Stomach (tissue), 8 donors: ENCODE measurements at regions not wholly inside any gene's neighbourhood (a gene's known extent, or its start where the extent isn't known, plus 50 kb on each side); places are given as distances from the start of the nearest gene placed in this dataset.
A peak's percentile ranks its signal among the peaks of the same experiment; 100 is the strongest.

Experiments used
- DNase-seq, 2 donors: peaks; one replicate each; pipeline versions ENCODE4 v3.0.0 to v3.0.0-alpha.2; 2013 to 2019
- H3K27ac ChIP-seq, 5 donors: fragments of 200-600 bp in 4 of 5; sonication (generic) in 4 of 5; one replicate each; pipeline ENCODE4 v1.5.1; 2013 to 2019; ENCODE audit warnings: mild to moderate bottlenecking in 1 of 5, moderate library complexity in 1 of 5
- H3K27me3 ChIP-seq, 3 donors: fragments of 200-600 bp; sonication (generic); one replicate each; pipeline ENCODE4 v1.5.1; 2017 to 2019; ENCODE audit warnings: mixed run types in 1 of 3
- H3K36me3 ChIP-seq, 4 donors: fragments of 200-600 bp; sonication (generic); 1 replicate in 3 of 4; 2 replicates in 1 of 4; pipeline ENCODE4 v1.5.1; 2016 to 2019
- H3K4me1 ChIP-seq, 4 donors: fragments of 200-600 bp; sonication (generic); one replicate each; pipeline ENCODE4 v1.5.1; 2016 to 2019
- H3K4me3 ChIP-seq, 4 donors: fragments of 200-600 bp; sonication (generic) in 3 of 4; one replicate each; pipeline ENCODE4 v1.5.1; 2016 to 2019; ENCODE audit warnings: mild to moderate bottlenecking in 1 of 4
- H3K9me3 ChIP-seq, 4 donors: fragments of 200-600 bp; sonication (generic); one replicate each; pipeline ENCODE4 v1.5.1; 2016 to 2019
- EP300 ChIP-seq: sonication (generic); formaldehyde crosslinking; IDR thresholded peaks from one replicate; pipeline ENCODE4 v1.6.1; 2017; ENCODE audit warnings: antibody characterized with exemption
- POLR2A ChIP-seq, 4 donors: fragments of 450-650 bp; IDR thresholded peaks; one replicate each; pipeline ENCODE4 v1.6.1; 2016; ENCODE audit warnings: antibody characterized with exemption in 4 of 4, control low read depth in 2 of 4, mild to moderate bottlenecking in 1 of 4, moderate library complexity in 1 of 4
- POLR2AphosphoS5 ChIP-seq, 3 donors: sonication (generic); formaldehyde crosslinking; IDR thresholded peaks; one replicate each; pipeline ENCODE4 v1.6.1; 2016; ENCODE audit warnings: antibody characterized with exemption in 3 of 3
- WGBS, 5 donors: extraction: QIAGEN DNeasy Blood & Tissue Kit in 3 of 5; methylation state at CpG; one replicate each; pipeline versions ENCODE4 v1.1.5 to v1.1.7; 2013 to 2018; 5-methylcytosine and 5-hydroxymethylcytosine counted together
- intact Hi-C: fragments of 100-400 bp; cut with DNase I; formaldehyde crosslinking; loops from one replicate; pipeline ENCODE4 v1.15.1; 2023; ENCODE audit warnings: low total_unique reads
- TF ChIP-seq, protein P1 (sequence below), 7 experiments: fragments of 450-650 bp in 4 of 7; fragments of 200-600 bp in 3 of 7; sonication (generic) in 3 of 7; IDR thresholded peaks; one replicate each; pipeline ENCODE4 v1.5.1; 2016 to 2019; ENCODE audit warnings: antibody characterized with exemption in 7 of 7, control low read depth in 2 of 7, mild to moderate bottlenecking in 1 of 7
- donor health status: healthy with polysubstance abuse.
- donor health status: Bipolar disorder and iron deficiency.
- donor health status: healthy.

DNA sequence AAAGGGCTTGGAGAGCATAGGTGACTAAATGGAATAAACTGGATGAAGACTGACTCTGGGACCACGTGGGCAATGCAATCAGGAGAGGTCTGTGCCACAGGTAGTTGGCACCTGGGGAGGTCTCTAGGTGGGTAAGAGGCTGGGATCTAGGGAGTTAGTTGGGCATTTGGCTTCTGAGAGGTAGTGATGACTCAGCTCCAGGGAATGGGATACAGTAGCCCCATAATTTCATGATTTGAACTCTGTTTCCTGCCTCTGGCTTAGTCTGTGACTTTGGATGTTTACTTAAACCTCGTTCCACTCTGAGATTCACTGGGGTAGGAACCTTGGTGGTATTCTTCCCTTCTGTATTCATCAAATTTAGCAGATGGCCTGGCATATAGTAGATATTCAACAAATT, 240.8 kb downstream of the KIF4B start:
- Histone ChIP-seq H3K4me1 (no peaks in the 10 kb centered on the region), H3K4me3 (no peak overlapping the region), H3K27ac (no peak overlapping the region), H3K9me3 (no peaks in the 10 kb centered on the region), H3K27me3 (no peaks in the 10 kb centered on the region), H3K36me3 (no peaks in the 10 kb centered on the region)
- intact Hi-C loops = no loop called here
- no peak for DNase-seq
- 23 to 38% (median 28%) methylated on average over 2 of the region's 2 CpGs for WGBS, 5 donors
- TF ChIP-seq POLR2A (IDR thresholded peaks at IDR 0.05) (no peak), EP300 (no peak), POLR2AphosphoS5 (IDR thresholded peaks at IDR 0.05) (no peak)
- TF ChIP-seq, protein P1, sequence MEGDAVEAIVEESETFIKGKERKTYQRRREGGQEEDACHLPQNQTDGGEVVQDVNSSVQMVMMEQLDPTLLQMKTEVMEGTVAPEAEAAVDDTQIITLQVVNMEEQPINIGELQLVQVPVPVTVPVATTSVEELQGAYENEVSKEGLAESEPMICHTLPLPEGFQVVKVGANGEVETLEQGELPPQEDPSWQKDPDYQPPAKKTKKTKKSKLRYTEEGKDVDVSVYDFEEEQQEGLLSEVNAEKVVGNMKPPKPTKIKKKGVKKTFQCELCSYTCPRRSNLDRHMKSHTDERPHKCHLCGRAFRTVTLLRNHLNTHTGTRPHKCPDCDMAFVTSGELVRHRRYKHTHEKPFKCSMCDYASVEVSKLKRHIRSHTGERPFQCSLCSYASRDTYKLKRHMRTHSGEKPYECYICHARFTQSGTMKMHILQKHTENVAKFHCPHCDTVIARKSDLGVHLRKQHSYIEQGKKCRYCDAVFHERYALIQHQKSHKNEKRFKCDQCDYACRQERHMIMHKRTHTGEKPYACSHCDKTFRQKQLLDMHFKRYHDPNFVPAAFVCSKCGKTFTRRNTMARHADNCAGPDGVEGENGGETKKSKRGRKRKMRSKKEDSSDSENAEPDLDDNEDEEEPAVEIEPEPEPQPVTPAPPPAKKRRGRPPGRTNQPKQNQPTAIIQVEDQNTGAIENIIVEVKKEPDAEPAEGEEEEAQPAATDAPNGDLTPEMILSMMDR (IDR thresholded peaks at IDR 0.05) = no peak

DNA sequence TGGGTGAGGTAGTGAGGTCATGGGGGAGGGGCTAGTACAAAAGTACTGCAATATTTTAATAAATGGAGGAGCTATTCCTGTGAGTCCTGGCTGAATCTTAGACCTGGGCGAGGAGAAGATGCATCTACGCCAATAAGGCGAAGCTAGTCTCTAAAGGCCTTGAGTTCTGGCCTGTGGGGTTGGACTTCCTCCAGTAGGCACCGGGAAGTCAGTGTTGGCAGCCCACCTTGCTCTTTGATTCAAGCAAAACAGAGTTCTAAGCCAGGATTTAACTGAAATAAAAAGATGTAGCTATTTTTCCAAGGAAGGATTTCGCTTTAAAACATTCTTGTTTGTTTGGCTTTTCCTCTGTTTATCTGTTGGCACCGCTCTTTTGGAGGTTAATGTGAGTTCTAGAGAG, 244.6 kb downstream of the KIF4B start:
- TF ChIP-seq, protein P1 (IDR thresholded peaks at IDR 0.05) = no peak
- TF ChIP-seq POLR2A (IDR thresholded peaks at IDR 0.05) (no peak), POLR2AphosphoS5 (IDR thresholded peaks at IDR 0.05) (no peak), EP300 (no peak)
- no peak for DNase-seq
- Histone ChIP-seq H3K4me1 (no peaks in the 10 kb centered on the region), H3K4me3 (no peak overlapping the region), H3K9me3 (no peaks in the 10 kb centered on the region), H3K36me3 (no peaks in the 10 kb centered on the region), H3K27ac (no peak overlapping the region), H3K27me3 (no peaks in the 10 kb centered on the region)
- intact Hi-C loops = no loop called here
- WGBS, 5 donors = 60 to 71% (median 66%) methylated on average over 6 of the region's 6 CpGs

DNA sequence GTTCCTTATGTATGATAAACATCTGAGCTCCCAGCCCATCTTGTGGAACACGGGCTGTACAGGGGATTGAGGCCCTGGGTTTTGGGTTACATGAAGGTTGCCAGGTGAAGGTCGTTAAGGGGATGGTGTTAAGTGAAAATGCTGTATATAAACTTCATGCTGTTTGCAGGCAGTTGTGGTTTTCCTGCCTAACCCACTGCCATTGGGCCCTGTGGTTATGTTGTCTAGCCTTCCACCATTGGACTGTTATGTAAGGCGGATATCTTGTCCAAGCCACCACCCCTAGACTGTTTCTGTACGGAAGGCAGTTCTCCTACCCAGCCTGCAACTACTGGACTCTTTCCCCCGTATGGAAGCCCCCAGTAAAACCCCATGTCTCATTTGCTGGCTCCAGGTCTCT, 246.1 kb downstream of the KIF4B start:
- 62 to 72% (median 66%) methylated on average over 5 of the region's 5 CpGs for WGBS, 5 donors
- no peak for DNase-seq

DNA sequence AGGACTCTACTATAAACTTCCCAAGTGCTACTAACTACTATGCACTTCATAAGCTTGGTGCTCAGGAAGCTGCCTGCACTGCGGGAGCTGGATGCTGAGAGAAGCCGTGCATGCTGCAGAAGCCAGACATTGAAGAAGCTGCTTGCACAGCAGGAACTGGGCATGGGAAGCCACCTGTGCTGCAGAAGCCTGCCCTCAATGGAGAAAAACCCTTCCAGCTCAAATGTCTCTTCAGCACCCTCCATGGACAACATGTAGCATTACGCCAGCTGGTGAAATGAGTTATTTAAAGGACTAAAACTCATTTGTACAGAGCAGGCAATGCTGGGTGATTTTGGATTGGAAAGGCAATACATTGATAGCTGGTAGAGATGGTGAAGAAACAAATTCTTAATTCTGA, 247.2 kb downstream of the KIF4B start:
- Histone ChIP-seq H3K4me1 (no peaks in the 10 kb centered on the region), H3K36me3 (no peaks in the 10 kb centered on the region), H3K27me3 (no peaks in the 10 kb centered on the region), H3K4me3 (no peak overlapping the region), H3K9me3 (no peaks in the 10 kb centered on the region), H3K27ac (no peak overlapping the region)
- peak in 1 of 2 donors; percentile 45 for DNase-seq
- TF ChIP-seq EP300 (no peak), POLR2A (IDR thresholded peaks at IDR 0.05) (no peak), POLR2AphosphoS5 (IDR thresholded peaks at IDR 0.05) (no peak)
- TF ChIP-seq, protein P1 (IDR thresholded peaks at IDR 0.05) = no peak
- WGBS, 5 donors = 50 to 66% (median 55%) methylated on average over 3 of the region's 3 CpGs
- intact Hi-C loops = no loop called here

More for the DNA sequence above, 246.1 kb downstream of the KIF4B start:
- Histone ChIP-seq H3K9me3 (no peaks in the 10 kb centered on the region), H3K4me1 (no peaks in the 10 kb centered on the region), H3K27ac (no peak overlapping the region), H3K4me3 (no peak overlapping the region), H3K36me3 (no peaks in the 10 kb centered on the region), H3K27me3 (no peaks in the 10 kb centered on the region)
- intact Hi-C loops = no loop called here
- TF ChIP-seq, protein P1 (IDR thresholded peaks at IDR 0.05) = no peak
- TF ChIP-seq POLR2AphosphoS5 (IDR thresholded peaks at IDR 0.05) = no peak
- TF ChIP-seq EP300 = no peak
